ENCODE measurements at regions not wholly inside any gene's neighbourhood (a gene's known extent, or its start where the extent isn't known, plus 50 kb on each side); places are given as distances from the start of the nearest gene placed in this dataset.

DNA sequence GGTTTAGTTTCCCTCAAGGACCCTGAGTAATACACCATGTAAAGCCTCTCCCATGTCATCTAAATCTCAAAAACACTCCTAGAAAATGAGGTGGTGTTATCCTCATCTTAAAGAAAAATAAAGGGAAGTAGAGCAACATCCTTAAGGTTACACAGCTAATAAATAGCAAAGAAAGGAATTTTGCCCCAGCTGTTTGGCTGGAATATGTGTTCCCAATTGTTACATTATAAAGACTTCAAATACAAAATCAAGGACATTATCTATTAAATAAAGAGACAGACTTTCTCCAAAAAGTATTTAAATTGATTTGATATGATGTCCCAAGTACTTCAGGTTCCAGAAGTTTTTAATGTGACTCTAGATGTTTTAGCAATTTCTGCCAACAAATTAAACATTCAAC, 57.9 kb upstream of the IL15 start:
- TF ChIP-seq NR2C2 (CRISPR knock-in tag; IDR thresholded peaks at IDR 0.05; ENCODE audit: borderline replicate concordance) (no peak), U2AF1 (optimal IDR thresholded peaks at IDR 0.05; ENCODE audit: low read depth, low read length) (no peak), CREB1 (IDR thresholded peaks at IDR 0.05) (no peak), CREB1 (CRISPR knock-in tag; IDR thresholded peaks at IDR 0.05) (no peak)
- TF ChIP-seq, protein P1, sequence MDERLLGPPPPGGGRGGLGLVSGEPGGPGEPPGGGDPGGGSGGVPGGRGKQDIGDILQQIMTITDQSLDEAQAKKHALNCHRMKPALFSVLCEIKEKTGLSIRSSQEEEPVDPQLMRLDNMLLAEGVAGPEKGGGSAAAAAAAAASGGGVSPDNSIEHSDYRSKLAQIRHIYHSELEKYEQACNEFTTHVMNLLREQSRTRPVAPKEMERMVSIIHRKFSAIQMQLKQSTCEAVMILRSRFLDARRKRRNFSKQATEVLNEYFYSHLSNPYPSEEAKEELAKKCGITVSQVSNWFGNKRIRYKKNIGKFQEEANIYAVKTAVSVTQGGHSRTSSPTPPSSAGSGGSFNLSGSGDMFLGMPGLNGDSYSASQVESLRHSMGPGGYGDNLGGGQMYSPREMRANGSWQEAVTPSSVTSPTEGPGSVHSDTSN (CRISPR knock-in tag; IDR thresholded peaks at IDR 0.05) = no peak
- TF ChIP-seq, protein P2, sequence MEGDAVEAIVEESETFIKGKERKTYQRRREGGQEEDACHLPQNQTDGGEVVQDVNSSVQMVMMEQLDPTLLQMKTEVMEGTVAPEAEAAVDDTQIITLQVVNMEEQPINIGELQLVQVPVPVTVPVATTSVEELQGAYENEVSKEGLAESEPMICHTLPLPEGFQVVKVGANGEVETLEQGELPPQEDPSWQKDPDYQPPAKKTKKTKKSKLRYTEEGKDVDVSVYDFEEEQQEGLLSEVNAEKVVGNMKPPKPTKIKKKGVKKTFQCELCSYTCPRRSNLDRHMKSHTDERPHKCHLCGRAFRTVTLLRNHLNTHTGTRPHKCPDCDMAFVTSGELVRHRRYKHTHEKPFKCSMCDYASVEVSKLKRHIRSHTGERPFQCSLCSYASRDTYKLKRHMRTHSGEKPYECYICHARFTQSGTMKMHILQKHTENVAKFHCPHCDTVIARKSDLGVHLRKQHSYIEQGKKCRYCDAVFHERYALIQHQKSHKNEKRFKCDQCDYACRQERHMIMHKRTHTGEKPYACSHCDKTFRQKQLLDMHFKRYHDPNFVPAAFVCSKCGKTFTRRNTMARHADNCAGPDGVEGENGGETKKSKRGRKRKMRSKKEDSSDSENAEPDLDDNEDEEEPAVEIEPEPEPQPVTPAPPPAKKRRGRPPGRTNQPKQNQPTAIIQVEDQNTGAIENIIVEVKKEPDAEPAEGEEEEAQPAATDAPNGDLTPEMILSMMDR (CRISPR knock-in tag; IDR thresholded peaks at IDR 0.05) = no peak
